ENCODE measurements at regions not wholly inside any gene's neighbourhood (a gene's known extent, or its start where the extent isn't known, plus 50 kb on each side); places are given as distances from the start of the nearest gene placed in this dataset.

- H3K4me3 Mint-ChIP-seq: no peak overlapping the region
- H3K4me1 Mint-ChIP-seq: peaks cover 1% of the 10 kb centered on the region in 2 donors
- H3K27me3 Mint-ChIP-seq (ENCODE audit: low read depth in 2 of 2): no peaks in the 10 kb centered on the region
- Histone ChIP-seq H3K4me1 (ENCODE audit: control insufficient read depth, insufficient read depth, low read length) (no peaks in the 10 kb centered on the region), H3K27ac (ENCODE audit: low read length) (no peak overlapping the region), H3K4me3 (ENCODE audit: low read length) (no peak overlapping the region), H3K36me3 (ENCODE audit: control insufficient read depth, insufficient read depth, low read length) (no peaks in the 10 kb centered on the region), H3K9me3 (ENCODE audit: control insufficient read depth, insufficient read depth, low read length) (no peaks in the 10 kb centered on the region), H3K27me3 (ENCODE audit: control insufficient read depth, insufficient read depth, low read length) (no peaks in the 10 kb centered on the region)
- H3K9me3 Mint-ChIP-seq: peaks cover 6 to 13% of the 10 kb centered on the region in 2 donors
- 93% methylated on average over 4 of the region's 4 CpGs for WGBS (ENCODE audit: insufficient coverage)
- intact Hi-C loops (cut with micrococcal nuclease): no loop called here
- DNase-seq: no peak
- ATAC-seq: no peak
- no peak for TF ChIP-seq CTCF (IDR thresholded peaks at IDR 0.05)
- no peaks in the 10 kb centered on the region for H3K36me3 Mint-ChIP-seq
- H3K27ac Mint-ChIP-seq: no peak overlapping the region
Observed at GRCh38 chr18:41690332-41691127, 264.5 kb upstream of the PIK3C3 start.

GRCh38 chr18:41687138-41687537, 267.9 kb upstream of the PIK3C3 start:
- no peaks in the 10 kb centered on the region for H3K4me1 ChIP-seq (ENCODE audit: control insufficient read depth, insufficient read depth, low read length)
- DNase-seq (no peak), ATAC-seq (no peak)
- TF ChIP-seq CTCF (IDR thresholded peaks at IDR 0.05): no peak
- Mint-ChIP-seq H3K4me3 (no peak overlapping the region), H3K27me3 (ENCODE audit: low read depth in 2 of 2) (no peaks in the 10 kb centered on the region), H3K4me1 (no peaks in the 10 kb centered on the region), H3K9me3 (peaks cover 2 to 6% of the 10 kb centered on the region in 2 donors), H3K27ac (no peak overlapping the region), H3K36me3 (no peaks in the 10 kb centered on the region)
- intact Hi-C loops (cut with micrococcal nuclease): no loop called here
- no peak overlapping the region for H3K4me3 ChIP-seq (ENCODE audit: low read length)
- H3K27me3 ChIP-seq (ENCODE audit: control insufficient read depth, insufficient read depth, low read length): no peaks in the 10 kb centered on the region
- no peaks in the 10 kb centered on the region for H3K9me3 ChIP-seq (ENCODE audit: control insufficient read depth, insufficient read depth, low read length)
- no CpG with 5 or more reads among the region's 2 CpGs for WGBS (ENCODE audit: insufficient coverage)
- no peak overlapping the region for H3K27ac ChIP-seq (ENCODE audit: low read length)
- no peaks in the 10 kb centered on the region for H3K36me3 ChIP-seq (ENCODE audit: control insufficient read depth, insufficient read depth, low read length)

GRCh38 chr18:41681138-41681880, 273.7 kb upstream of the PIK3C3 start:
- no peak for TF ChIP-seq CTCF (IDR thresholded peaks at IDR 0.05)
- peaks cover 11 to 14% of the 10 kb centered on the region in 2 donors for H3K9me3 Mint-ChIP-seq
- no peaks in the 10 kb centered on the region for H3K36me3 ChIP-seq (ENCODE audit: control insufficient read depth, insufficient read depth, low read length)
- H3K4me1 ChIP-seq (ENCODE audit: control insufficient read depth, insufficient read depth, low read length): no peaks in the 10 kb centered on the region
- ATAC-seq (no peak), DNase-seq (no peak)
- H3K27me3 Mint-ChIP-seq (ENCODE audit: low read depth in 2 of 2): no peaks in the 10 kb centered on the region
- no peaks in the 10 kb centered on the region for H3K36me3 Mint-ChIP-seq
- H3K9me3 ChIP-seq (ENCODE audit: control insufficient read depth, insufficient read depth, low read length): no peaks in the 10 kb centered on the region
- H3K27ac Mint-ChIP-seq: no peak overlapping the region
- intact Hi-C loops (cut with micrococcal nuclease): no loop called here
- no peaks in the 10 kb centered on the region for H3K27me3 ChIP-seq (ENCODE audit: control insufficient read depth, insufficient read depth, low read length)
- H3K4me1 Mint-ChIP-seq: no peaks in the 10 kb centered on the region
- WGBS (ENCODE audit: insufficient coverage): 88% methylated on average over 8 of the region's 8 CpGs
- H3K27ac ChIP-seq (ENCODE audit: low read length): no peak overlapping the region
- no peak overlapping the region for H3K4me3 ChIP-seq (ENCODE audit: low read length)
- H3K4me3 Mint-ChIP-seq: no peak overlapping the region
